ENCODE measurements at regions not wholly inside any gene's neighbourhood (a gene's known extent, or its start where the extent isn't known, plus 50 kb on each side); places are given as distances from the start of the nearest gene placed in this dataset.
"Not testable (repeated sequence)": the region's sequence is repeated elsewhere in the genome, so short reads cannot be mapped to it uniquely, and the experiment has no call there.

DNA sequence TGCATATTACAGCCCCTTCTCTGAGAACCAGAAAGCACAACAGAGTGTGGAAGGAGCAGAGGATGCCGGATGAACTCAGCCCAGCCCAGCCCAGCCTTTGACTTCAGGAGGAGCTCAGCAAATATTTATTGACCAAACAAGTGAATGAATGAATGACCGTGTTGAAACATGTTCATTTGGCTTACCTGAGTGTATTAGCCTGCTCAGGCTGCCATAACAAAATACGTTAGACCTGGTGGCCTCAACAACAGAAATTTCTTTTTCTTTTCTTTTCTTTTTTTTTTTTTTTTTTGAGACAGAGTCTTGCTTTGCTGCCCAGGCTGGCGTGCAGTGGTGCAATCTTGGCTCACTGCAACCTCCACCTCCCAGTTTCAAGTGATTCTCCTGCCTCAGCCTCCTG is 164.7 kb downstream of the RGS9 start:
- not testable (repeated sequence) for DNase-seq

DNA sequence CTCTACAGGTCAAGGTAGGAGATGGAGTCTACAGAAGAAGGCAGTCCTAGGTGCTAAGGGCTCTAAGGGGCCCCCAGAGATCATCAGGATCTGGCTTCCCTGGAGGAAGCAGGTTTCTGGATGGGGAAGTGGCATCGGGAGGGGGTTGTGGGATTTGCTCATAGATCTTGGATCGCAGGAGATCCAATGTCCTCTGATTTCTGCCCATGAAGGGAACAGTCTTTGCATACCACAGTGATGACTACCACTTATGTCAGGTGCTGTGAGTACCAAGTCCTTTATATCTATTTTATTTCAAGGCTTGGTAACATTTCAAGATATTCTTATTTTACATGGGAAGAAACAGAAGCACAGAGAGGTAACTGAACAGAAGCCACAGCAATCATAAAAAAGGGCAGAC is 164.0 kb downstream of the RGS9 start:
- no peak for DNase-seq

DNA sequence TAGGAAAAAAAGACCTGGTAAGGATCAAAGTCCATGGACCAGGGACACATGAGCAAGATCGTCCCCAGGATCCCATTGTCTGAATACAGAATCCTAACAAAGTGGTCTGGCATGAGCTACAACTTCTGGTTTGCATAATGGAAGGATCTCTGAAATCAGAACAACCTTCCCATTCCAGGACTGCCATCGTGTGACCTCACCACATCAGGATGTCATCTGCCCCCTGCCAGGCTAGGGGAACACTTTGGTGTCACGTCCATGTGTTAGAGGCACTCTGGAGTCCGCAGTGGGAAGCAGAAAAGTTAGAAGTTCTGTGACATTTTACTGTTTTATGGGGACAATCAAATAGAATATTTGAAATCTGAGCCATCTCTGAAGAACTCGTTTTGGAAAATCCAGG is 160.7 kb downstream of the RGS9 start:
- DNase-seq, result peak; percentile 31

DNA sequence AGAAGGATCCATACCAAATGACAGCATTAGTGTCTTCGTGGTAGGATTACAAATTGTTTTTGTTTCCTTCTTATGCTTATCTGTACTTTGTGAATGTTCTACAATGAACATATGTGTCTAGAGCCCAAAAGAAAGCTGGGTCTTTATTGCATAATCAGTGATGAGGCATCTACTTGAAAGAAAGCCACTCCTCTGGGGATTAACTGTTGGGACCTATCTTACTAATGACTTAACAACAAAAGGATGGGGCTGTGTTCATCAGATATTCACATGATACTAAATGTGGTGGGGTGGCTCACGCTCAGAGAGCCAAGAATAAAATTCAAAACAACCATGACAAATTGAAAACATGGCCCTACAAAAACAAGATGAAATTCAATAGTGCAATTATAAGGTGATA is 160.2 kb downstream of the RGS9 start:
- peak; percentile 65 for DNase-seq

DNA sequence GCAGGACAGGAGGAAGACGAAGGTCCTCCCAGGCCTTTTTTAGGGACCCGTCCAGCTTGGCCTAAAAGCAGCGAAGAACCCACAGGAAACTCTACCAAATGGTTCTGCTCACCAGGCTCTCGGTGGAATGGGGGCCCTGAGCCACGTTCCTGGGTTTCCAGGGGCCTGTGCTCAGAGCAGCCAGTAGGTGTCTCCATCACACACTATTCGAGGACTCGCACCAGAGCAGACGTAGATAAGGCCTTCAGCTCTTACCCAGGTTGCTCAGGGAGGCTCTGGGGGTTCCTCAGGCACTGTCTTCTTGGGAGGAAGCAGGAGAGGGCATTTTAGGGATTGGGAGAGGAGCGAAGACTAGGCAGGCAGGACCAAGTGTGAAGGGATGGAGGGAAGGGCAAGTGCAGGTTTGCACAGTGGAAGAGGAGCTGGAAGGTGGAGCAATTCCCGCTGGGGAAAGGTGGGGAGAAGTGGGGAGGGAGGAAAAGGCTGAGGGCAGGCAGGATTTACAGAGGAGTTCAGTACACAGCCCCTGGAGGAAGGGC is 157.1 kb downstream of the RGS9 start:
- peak; percentile 73 for DNase-seq

DNA sequence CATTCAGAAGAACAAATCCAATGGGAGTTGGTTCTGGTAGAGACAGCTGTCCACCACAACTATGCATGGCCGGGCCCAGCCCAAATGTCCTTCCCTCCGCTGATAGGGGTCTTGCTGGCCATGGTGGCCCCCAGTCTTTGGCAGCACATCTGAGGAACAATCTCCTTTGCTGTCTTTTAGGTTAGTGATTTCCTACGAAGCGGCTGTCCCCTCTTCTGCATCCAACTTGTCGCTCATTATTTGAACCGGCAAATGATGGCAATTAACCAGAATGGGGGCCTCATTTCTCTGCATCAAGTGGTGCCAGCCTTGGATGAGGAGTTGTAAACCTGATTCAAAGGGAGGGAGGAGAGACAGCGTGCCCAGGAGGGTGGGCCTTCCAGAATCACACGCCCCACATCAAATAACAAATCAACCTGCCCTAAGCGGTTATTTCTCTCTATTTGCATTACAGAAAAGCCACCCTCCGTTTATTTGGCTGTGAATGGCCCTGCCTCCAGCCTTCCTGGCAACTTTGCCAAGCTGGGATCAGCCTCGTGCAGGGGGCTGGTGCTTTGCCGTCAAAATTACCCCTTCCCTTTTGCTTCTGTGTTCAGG is 156.5 kb downstream of the RGS9 start:
- no peak for DNase-seq

DNA sequence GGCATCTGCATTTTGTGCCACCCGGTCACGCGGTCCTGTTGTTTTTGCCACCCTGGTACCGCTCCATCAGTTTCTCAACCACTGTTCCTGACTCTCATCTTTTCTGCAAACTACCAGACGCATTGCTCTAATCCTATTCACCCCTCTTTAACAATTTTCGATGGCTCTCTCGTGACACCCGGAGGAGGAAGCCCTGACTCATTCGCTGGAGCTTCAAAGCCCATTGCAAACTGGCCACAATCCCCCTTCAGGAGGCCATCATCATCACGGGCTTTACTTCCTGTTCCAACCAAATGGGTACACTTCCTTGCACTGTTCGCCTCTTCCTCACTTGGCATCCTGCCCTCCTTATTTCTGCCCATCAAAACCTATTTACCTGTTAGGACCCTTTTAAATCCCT is 155.3 kb downstream of the RGS9 start:
- no peak for DNase-seq

DNA sequence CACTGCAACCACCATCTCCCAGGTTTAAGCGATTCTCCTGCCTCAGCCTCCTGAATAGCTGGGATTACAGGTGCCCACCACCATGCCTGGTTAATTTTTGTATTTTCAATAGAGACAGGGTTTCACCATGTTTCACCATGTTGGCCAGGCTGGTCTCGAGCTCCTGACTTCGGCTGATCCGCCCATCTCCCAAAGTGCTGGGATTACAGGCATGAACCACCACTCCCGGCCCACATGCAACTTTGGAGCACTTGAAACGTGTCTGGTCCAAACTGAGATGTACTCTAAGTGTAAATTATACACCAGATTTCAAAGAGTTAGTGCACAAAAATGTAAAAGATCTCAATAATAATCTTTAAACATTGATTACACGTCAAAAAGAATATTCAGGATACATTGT is 154.1 kb downstream of the RGS9 start:
- DNase-seq, result not testable (repeated sequence)

DNA sequence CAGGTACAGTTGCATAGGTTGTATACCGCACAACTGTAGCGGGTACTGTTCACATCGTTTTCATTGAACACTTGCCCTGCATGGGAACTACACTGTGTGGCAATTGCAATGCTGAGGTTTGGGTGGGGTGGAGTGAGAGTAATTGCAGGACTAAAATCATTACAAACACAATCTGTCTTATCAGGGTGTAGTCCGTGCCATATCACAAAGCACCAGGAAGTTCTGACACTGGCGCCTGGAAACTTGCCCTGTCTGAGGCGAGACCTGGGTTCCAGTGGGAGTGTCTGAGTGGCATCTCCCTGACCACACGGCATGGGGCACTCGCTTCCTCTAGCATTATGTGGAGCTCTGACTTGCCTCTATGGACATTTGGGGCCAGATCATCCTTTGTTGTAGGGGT is 153.4 kb downstream of the RGS9 start:
- DNase-seq, result no peak

DNA sequence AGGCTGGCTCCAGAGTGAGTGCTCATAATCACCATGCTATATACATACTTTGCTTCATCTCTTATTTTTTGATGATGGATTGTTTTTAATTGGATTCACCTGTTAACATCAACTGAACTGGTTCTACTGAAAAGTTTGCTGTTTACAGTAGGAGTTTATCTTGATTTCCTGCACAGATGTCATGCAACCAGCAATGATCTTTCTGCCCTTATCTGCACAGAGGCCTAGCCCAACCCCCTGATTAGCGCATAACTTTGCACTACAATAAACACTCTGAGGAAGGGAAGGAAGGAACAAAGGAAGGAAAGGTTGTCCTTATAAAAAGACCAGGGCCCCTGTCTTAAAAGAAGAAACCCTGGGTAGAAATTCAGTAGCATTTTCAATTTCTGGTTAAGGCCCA is 152.9 kb downstream of the RGS9 start:
- no peak for DNase-seq

DNA sequence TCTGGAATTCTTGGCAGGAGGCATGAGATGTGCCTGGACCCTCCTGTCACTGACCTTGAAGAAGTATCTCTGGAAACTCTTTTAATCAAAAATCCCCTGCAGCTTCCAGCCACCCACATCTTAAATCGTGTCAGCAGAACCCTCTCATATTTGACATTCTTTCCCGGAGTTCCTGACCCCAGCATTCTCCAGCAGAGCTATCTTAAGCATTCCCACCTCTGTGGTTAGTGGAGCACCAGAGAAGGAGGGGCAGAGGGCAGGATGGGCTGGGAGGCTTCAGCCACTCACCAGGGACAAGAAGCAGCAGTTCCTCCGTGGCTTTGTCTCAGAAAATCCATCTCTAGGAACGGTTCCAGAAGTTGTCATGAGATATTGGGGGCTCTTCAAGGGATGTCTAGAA is 149.9 kb downstream of the RGS9 start:
- DNase-seq, result peak; percentile 89

DNA sequence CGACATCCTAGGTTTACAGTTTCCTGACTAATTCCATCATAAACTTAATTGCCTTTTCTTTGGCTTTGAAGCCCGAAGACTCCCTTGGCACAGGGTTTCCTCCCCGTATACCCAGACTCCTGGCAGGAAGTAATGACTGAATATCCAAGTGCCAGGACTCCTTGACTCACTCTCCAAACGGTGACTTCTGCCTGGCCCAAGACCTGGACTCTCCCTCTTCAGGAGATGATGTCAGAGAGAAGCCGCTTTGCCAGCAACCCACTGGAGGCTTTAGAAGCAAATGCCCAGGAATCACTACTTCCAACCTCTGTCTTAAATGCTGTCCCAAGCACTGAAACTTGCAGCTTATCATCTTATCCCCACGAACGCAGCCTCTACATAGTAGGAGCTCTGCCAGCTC is 146.5 kb downstream of the RGS9 start:
- DNase-seq, result no peak

DNA sequence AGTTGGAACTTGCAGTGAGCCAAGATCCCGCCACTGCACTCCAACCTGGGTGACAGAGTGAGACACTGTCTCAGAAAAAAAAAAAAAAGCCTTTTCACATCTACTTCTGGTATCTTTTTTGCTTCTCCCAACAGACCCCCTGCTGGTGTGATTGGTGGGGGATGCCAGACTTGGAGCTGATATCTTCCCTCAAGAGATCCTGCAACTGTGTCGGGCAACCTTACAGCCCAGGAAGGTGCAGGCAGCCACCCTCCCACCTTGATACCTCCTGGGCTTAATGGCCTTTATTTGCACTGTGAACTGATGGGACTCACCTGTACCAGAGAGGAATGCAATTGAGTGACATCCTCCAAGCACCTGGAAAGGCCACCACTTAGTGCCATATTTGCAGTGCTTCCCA is 142.3 kb downstream of the RGS9 start:
- no peak for DNase-seq

DNA sequence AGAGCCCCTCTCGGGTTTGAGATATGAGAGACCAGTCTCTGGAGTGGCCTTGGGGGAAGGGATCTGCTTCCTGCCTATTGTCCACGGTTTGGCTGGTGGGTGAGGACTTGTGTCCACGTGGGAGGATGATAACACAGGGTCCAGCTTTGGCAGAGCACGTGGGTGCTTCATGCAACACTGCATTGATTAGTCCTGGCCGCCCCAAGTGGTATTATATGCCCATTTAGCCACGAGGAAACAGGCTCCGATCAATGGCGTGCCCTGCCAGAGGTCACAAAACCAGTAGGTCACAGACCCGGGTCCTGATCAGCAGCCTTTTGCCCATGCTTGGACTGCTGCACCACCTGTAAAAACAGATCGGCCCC is 141.6 kb downstream of the RGS9 start:
- DNase-seq, result no peak

DNA sequence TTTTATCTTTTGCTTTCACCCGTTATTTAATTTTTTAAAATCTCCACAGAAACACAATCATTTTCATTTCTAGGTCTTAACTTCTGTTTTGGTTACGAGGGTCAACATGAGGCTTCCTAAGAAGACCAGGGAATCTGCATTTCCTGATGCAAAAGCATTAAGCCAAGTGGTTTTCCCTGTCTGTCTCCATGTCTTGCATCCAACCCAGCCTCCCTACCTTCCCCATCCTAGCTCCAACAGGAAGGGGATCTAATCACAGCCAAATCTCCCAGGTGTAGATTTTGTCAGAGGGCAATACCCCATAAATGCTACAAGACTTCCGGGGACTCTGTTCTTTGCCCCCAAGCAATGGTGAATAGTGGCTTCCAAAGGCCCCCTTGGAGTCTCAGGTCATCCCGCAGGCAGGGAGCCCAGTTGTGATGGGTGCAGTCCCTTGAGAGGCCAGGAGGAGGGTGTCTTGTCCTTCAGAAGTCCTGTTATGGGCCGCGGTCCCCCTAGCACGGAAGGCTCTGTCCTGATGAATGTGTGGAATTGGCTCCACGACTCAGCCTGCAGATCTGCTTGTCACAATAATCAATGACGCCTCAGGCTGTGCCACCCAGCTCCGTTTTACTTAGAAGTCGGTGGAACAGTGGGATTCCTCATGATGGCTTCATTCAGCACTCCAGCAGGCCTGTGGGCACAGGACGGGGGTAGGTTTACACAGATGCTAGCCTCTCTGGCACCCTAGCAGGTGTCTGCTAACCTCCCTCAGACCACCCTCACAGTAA is 141.1 kb downstream of the RGS9 start:
- peak; percentile 75 for DNase-seq

DNA sequence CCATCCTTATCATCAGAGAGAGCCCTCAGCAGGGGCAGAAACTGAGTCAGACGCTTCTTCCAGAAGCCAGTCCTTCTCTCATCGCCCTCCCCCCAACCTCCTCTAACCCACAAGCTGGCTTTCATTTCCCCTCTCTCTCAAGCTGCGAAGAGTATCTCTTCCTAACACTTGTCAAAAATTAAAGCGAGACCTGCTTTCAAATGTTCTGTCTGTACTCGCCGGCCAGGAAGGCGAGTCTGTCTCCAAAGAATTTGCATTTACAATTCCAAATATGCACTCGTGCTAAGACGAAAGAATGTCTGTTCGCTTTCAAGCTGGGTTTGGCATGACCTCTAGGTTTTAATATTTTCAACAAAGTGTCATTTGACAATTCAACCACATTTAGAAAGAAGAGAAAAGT is 140.4 kb downstream of the RGS9 start:
- peak; percentile 68 for DNase-seq
